Astrocyte (in vitro differentiated cells and primary cell): ENCODE measurements at regions not wholly inside any gene's neighbourhood (a gene's known extent, or its start where the extent isn't known, plus 50 kb on each side); places are given as distances from the start of the nearest gene placed in this dataset.

Experiments used
- DNase-seq: peaks from one replicate; pipeline ENCODE4 v3.0.0-alpha.2; 2010; ENCODE audit warnings: low read depth
- FAIRE-seq: peaks from 2 replicates; lab custom pipeline; 2011; peaks lifted over from hg19 to GRCh38; lab: Jason Lieb, UNC
- H2AFZ ChIP-seq: 2 replicates; pipeline ENCODE4 v1.6.0; 2012; ENCODE audit warnings: low read depth, low read length, inconsistent platforms
- H3K27ac ChIP-seq: 2 replicates; pipeline ENCODE4 v1.5.1; 2011; ENCODE audit warnings: low read depth, low read length, inconsistent platforms
- H3K27me3 ChIP-seq: 2 replicates; pipeline ENCODE4 v1.6.0; 2011; ENCODE audit warnings: low read length, inconsistent platforms; ENCODE audit not compliant: insufficient read depth
- H3K36me3 ChIP-seq: 2 replicates; pipeline ENCODE4 v1.5.1; 2011; ENCODE audit warnings: low read length, inconsistent platforms; ENCODE audit not compliant: insufficient read depth
- H3K4me1 ChIP-seq: 2 replicates; pipeline ENCODE4 v1.5.1; 2011; ENCODE audit warnings: low read length, inconsistent platforms; ENCODE audit not compliant: insufficient read depth
- H3K4me2 ChIP-seq: 2 replicates; pipeline ENCODE4 v1.6.0; 2012; ENCODE audit warnings: low read length, inconsistent platforms
- H3K4me3 ChIP-seq: 2 replicates; pipeline ENCODE4 v1.5.1; 2011; ENCODE audit warnings: low read depth, mild to moderate bottlenecking, low read length, inconsistent platforms; ENCODE audit not compliant: insufficient read depth
- H3K79me2 ChIP-seq: 2 replicates; pipeline ENCODE4 v1.6.0; 2012; ENCODE audit warnings: mild to moderate bottlenecking, low read length, inconsistent platforms; ENCODE audit not compliant: insufficient read depth
- H3K9ac ChIP-seq: 2 replicates; pipeline ENCODE4 v1.6.0; 2012; ENCODE audit warnings: mild to moderate bottlenecking, low read length, inconsistent platforms
- H3K9me3 ChIP-seq: 2 replicates; pipeline ENCODE4 v1.5.1; 2012; ENCODE audit warnings: low read depth, mild to moderate bottlenecking, low read length, inconsistent platforms; ENCODE audit not compliant: insufficient read depth
- H4K20me1 ChIP-seq: 2 replicates; pipeline ENCODE4 v1.6.0; 2012; ENCODE audit warnings: low read length, inconsistent platforms; ENCODE audit not compliant: insufficient read depth
- H3K27ac Mint-ChIP-seq: one replicate; pipeline ENCODE4 v1.8.0; 2021; ENCODE audit warnings: mild to moderate bottlenecking, mixed read lengths; ENCODE audit not compliant: unreplicated experiment
- H3K27me3 Mint-ChIP-seq: one replicate; pipeline ENCODE4 v1.8.0; 2021; ENCODE audit warnings: low read depth, mixed read lengths; ENCODE audit not compliant: unreplicated experiment
- H3K36me3 Mint-ChIP-seq: one replicate; pipeline ENCODE4 v1.8.0; 2021; ENCODE audit warnings: low read depth, mixed read lengths; ENCODE audit not compliant: unreplicated experiment
- H3K4me1 Mint-ChIP-seq: one replicate; pipeline ENCODE4 v1.8.0; 2021; ENCODE audit warnings: low read depth, mixed read lengths; ENCODE audit not compliant: unreplicated experiment
- H3K4me3 Mint-ChIP-seq: one replicate; pipeline ENCODE4 v1.8.0; 2021; ENCODE audit warnings: mild to moderate bottlenecking, moderate library complexity, mixed read lengths; ENCODE audit not compliant: unreplicated experiment
- H3K9me3 Mint-ChIP-seq: one replicate; pipeline ENCODE4 v1.8.0; 2021; ENCODE audit warnings: mild to moderate bottlenecking, mixed read lengths; ENCODE audit not compliant: unreplicated experiment
- EZH2 ChIP-seq: IDR thresholded peaks from 2 replicates; pipeline ENCODE4 v1.6.1; 2012; ENCODE audit warnings: mild to moderate bottlenecking, low read length, inconsistent platforms; ENCODE audit not compliant: insufficient read depth
- TF ChIP-seq, protein P1 (sequence below): IDR thresholded peaks from 2 replicates; pipeline ENCODE4 v1.5.1; 2011; ENCODE audit warnings: low read depth, mild to moderate bottlenecking, inconsistent platforms, low read length, moderate library complexity; ENCODE audit not compliant: insufficient read depth

DNA sequence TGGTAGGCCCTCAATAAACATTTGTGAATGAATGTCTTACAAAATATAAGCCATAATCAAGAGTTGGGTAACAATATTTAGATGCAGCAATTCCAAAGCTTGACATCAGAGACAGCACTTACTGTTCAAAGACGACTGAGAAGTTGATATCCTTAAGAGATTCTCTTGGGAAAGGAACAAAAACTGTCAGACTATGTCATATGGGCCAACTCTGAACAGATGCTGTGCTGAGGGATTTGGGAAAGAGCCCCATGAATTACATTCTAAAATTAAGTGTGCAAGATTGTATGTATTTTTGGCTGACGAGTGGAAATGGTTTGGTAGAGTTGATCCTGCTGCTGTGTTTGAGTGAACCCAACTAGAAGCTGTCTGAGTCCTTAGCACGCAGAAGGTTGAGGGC is 250.7 kb upstream of the LINC00305 start:
- Histone ChIP-seq H3K9me3 (no peaks in the 10 kb centered on the region), H3K4me3 (no peak overlapping the region), H3K79me2 (no peaks in the 10 kb centered on the region), H3K36me3 (no peaks in the 10 kb centered on the region), H3K4me2 (no peak overlapping the region), H4K20me1 (no peaks in the 10 kb centered on the region), H3K27me3 (no peaks in the 10 kb centered on the region), H3K9ac (no peak overlapping the region), H3K4me1 (no peaks in the 10 kb centered on the region), H2AFZ (no peak overlapping the region), H3K27ac (no peak overlapping the region)
- Mint-ChIP-seq H3K36me3 (no peaks in the 10 kb centered on the region), H3K4me1 (no peaks in the 10 kb centered on the region), H3K27ac (no peak overlapping the region), H3K27me3 (peaks cover 2% of the 10 kb centered on the region), H3K4me3 (no peak overlapping the region), H3K9me3 (no peaks in the 10 kb centered on the region)
- DNase-seq (no peak), FAIRE-seq (no peak)
- no peak for TF ChIP-seq EZH2
- TF ChIP-seq, protein P1, sequence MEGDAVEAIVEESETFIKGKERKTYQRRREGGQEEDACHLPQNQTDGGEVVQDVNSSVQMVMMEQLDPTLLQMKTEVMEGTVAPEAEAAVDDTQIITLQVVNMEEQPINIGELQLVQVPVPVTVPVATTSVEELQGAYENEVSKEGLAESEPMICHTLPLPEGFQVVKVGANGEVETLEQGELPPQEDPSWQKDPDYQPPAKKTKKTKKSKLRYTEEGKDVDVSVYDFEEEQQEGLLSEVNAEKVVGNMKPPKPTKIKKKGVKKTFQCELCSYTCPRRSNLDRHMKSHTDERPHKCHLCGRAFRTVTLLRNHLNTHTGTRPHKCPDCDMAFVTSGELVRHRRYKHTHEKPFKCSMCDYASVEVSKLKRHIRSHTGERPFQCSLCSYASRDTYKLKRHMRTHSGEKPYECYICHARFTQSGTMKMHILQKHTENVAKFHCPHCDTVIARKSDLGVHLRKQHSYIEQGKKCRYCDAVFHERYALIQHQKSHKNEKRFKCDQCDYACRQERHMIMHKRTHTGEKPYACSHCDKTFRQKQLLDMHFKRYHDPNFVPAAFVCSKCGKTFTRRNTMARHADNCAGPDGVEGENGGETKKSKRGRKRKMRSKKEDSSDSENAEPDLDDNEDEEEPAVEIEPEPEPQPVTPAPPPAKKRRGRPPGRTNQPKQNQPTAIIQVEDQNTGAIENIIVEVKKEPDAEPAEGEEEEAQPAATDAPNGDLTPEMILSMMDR, result no peak

DNA sequence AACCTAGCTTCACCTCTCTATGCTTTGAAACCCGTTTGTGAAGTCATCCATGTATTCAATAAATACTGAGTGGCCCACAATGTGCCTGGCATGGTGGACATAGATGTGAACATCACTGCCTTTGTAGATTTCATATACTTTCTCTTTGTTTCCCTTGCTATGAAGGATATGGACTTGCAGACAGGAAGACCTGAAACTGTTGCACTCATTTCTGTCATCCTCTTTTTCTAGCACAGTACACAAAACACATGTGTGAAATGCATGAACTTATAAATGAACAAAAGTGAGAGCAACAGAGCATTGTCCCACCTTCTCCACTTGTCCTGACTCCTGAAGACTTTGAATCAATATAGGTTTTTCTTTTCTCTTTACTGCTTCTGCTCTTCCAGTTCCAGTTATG is 249.4 kb upstream of the LINC00305 start:
- no peak overlapping the region for H3K4me3 Mint-ChIP-seq
- no peaks in the 10 kb centered on the region for H3K9me3 ChIP-seq
- FAIRE-seq (no peak), DNase-seq (no peak)
- peaks cover 2% of the 10 kb centered on the region for H3K27me3 Mint-ChIP-seq
- H3K27ac Mint-ChIP-seq, result no peak overlapping the region
- H3K9me3 Mint-ChIP-seq, result no peaks in the 10 kb centered on the region
- no peaks in the 10 kb centered on the region for H3K79me2 ChIP-seq
- H3K36me3 Mint-ChIP-seq, result no peaks in the 10 kb centered on the region
- H2AFZ ChIP-seq, result no peak overlapping the region
- H3K27ac ChIP-seq, result no peak overlapping the region
- H3K36me3 ChIP-seq, result no peaks in the 10 kb centered on the region
- H3K4me3 ChIP-seq, result no peak overlapping the region
- H3K9ac ChIP-seq, result no peak overlapping the region
- no peaks in the 10 kb centered on the region for H3K27me3 ChIP-seq
- TF ChIP-seq, protein P1, result no peak
- no peak for TF ChIP-seq EZH2
- H3K4me2 ChIP-seq, result no peak overlapping the region
- H3K4me1 ChIP-seq, result no peaks in the 10 kb centered on the region
- no peaks in the 10 kb centered on the region for H4K20me1 ChIP-seq
- no peaks in the 10 kb centered on the region for H3K4me1 Mint-ChIP-seq

DNA sequence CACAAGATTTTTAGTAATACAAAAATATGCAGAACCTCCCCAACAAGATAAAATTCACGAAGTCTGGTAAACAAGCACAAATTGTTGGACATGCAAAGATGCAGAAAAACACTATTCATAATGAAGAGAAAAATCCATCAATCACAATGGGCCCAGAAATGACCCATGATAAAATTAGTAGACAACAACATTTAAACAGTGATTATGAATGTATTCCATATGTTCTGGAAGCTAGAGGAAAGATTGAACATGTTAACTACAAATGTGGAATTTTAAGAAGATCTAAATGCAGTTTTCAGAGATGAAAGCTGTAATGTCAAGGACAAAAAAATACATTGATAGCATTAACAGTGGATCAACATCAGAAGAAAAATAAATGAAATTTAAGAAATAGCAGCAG is 243.3 kb upstream of the LINC00305 start:
- H3K27ac ChIP-seq, result no peak overlapping the region
- H3K4me3 ChIP-seq, result no peak overlapping the region
- H3K9ac ChIP-seq, result no peak overlapping the region
- H3K4me2 ChIP-seq, result no peak overlapping the region
- H3K4me1 Mint-ChIP-seq, result no peaks in the 10 kb centered on the region
- H3K4me1 ChIP-seq, result no peaks in the 10 kb centered on the region
- H3K27me3 Mint-ChIP-seq, result no peaks in the 10 kb centered on the region
- no peaks in the 10 kb centered on the region for H3K36me3 ChIP-seq
- H2AFZ ChIP-seq, result no peak overlapping the region
- no peak overlapping the region for H3K27ac Mint-ChIP-seq
- FAIRE-seq, result no peak
- no peak for TF ChIP-seq EZH2
- TF ChIP-seq, protein P1, result no peak
- DNase-seq, result no peak
- H4K20me1 ChIP-seq, result no peaks in the 10 kb centered on the region
- no peak overlapping the region for H3K4me3 Mint-ChIP-seq
- H3K9me3 ChIP-seq, result no peaks in the 10 kb centered on the region
- H3K27me3 ChIP-seq, result no peaks in the 10 kb centered on the region
- H3K9me3 Mint-ChIP-seq, result no peaks in the 10 kb centered on the region
- no peaks in the 10 kb centered on the region for H3K79me2 ChIP-seq
- H3K36me3 Mint-ChIP-seq, result no peaks in the 10 kb centered on the region
